Activated CD8-positive, alpha-beta T cell treated with anti-CD3 and anti-CD28 coated beads for 36 hours (primary cell): ENCODE measurements at regions not wholly inside any gene's neighbourhood (a gene's known extent, or its start where the extent isn't known, plus 50 kb on each side); places are given as distances from the start of the nearest gene placed in this dataset.

ENCODE experiments used
- ATAC-seq: fragments of 200-7000 bp; cut with Tn5 transposase; one replicate; pipeline ENCODE4 v1.10.0; 2021; ENCODE audit warnings: mild to moderate bottlenecking, moderate library complexity
- CTCF ChIA-PET: fragments of 350-600 bp; sonication (Branson Sonifier 250); formaldehyde crosslinking; loops from one replicate; lab custom pipeline; 2021; ENCODE audit warnings: antibody characterized with exemption; lab: Charles Lee
- POLR2A ChIA-PET: fragments of 350-600 bp; sonication (Branson Sonifier 250); formaldehyde crosslinking; loops from one replicate; lab custom pipeline; 2021; ENCODE audit warnings: antibody characterized with exemption; lab: Charles Lee
- DNase-seq: peaks from one replicate; pipeline ENCODE4 v3.0.0-alpha.2; 2020
- H3K27ac Mint-ChIP-seq: one replicate; pipeline ENCODE4 v1.8.0; 2021; ENCODE audit warnings: mild to moderate bottlenecking, mixed read lengths
- H3K27me3 Mint-ChIP-seq: one replicate; pipeline ENCODE4 v1.8.0; 2021; ENCODE audit warnings: mixed read lengths
- H3K36me3 Mint-ChIP-seq: one replicate; pipeline ENCODE4 v1.8.0; 2021; ENCODE audit warnings: low read depth, mixed read lengths
- H3K4me1 Mint-ChIP-seq: one replicate; pipeline ENCODE4 v1.8.0; 2021; ENCODE audit warnings: low read depth, mixed read lengths
- H3K4me3 Mint-ChIP-seq: one replicate; pipeline ENCODE4 v1.8.0; 2021; ENCODE audit warnings: mild to moderate bottlenecking, moderate library complexity, mixed read lengths
- H3K9me3 Mint-ChIP-seq: one replicate; pipeline ENCODE4 v1.8.0; 2021; ENCODE audit warnings: mixed read lengths
- CTCF ChIP-seq: fragments of 200-600 bp; IDR thresholded peaks from one replicate; pipeline ENCODE4 v1.8.0; 2022; ENCODE audit warnings: antibody characterized with exemption, mild to moderate bottlenecking
- intact Hi-C: fragments of 100-400 bp; cut with micrococcal nuclease; formaldehyde crosslinking; loops from one replicate; pipeline ENCODE4 v1.10.0; 2022

GRCh38 chr10:7101451-7101850 lies 309.4 kb downstream of the SFMBT2 start:
- POLR2A ChIA-PET = interaction anchor here (0.5 to 0.9 kb wide), 2 partner anchors 24 to 207 kb away, joined by 3 read pairs; no protein-coding TSS in a partner anchor
- CTCF ChIA-PET = interaction anchor here (1.0 to 1.9 kb wide), 4 partner anchors 21 to 183 kb away, joined by 3 to 6 read pairs (median 3); no protein-coding TSS in a partner anchor
- H3K4me3 Mint-ChIP-seq = no peak overlapping the region

GRCh38 chr10:7100032-7100702 lies 310.7 kb downstream of the SFMBT2 start:
- no peaks in the 10 kb centered on the region for H3K27me3 Mint-ChIP-seq
- intact Hi-C loops = no loop called here
- H3K4me1 Mint-ChIP-seq = no peaks in the 10 kb centered on the region
- ATAC-seq (no peak), DNase-seq (no peak)
- H3K9me3 Mint-ChIP-seq = no peaks in the 10 kb centered on the region
- ChIA-PET CTCF (no interaction called here), POLR2A (no interaction called here)
- H3K36me3 Mint-ChIP-seq = no peaks in the 10 kb centered on the region
- no peak overlapping the region for H3K4me3 Mint-ChIP-seq
- H3K27ac Mint-ChIP-seq = no peak overlapping the region
- TF ChIP-seq CTCF = no peak

More at GRCh38 chr10:7101451-7101850, 309.4 kb downstream of the SFMBT2 start:
- intact Hi-C loops = no loop called here
- no peaks in the 10 kb centered on the region for H3K27me3 Mint-ChIP-seq
- DNase-seq (no peak), ATAC-seq (no peak)
- H3K4me1 Mint-ChIP-seq = peaks cover 5% of the 10 kb centered on the region
- H3K27ac Mint-ChIP-seq = no peak overlapping the region
- H3K36me3 Mint-ChIP-seq = no peaks in the 10 kb centered on the region
- TF ChIP-seq CTCF = no peak
- H3K9me3 Mint-ChIP-seq = no peaks in the 10 kb centered on the region

GRCh38 chr10:7098160-7098762 lies 312.6 kb downstream of the SFMBT2 start:
- no peaks in the 10 kb centered on the region for H3K9me3 Mint-ChIP-seq
- CTCF ChIA-PET = no interaction called here

GRCh38 chr10:7094781-7095180 lies 316.1 kb downstream of the SFMBT2 start:
- H3K4me3 Mint-ChIP-seq = no peak overlapping the region
- TF ChIP-seq CTCF = no peak
- no peaks in the 10 kb centered on the region for H3K36me3 Mint-ChIP-seq
- intact Hi-C loops = no loop called here
- H3K27ac Mint-ChIP-seq = no peak overlapping the region
- no peaks in the 10 kb centered on the region for H3K9me3 Mint-ChIP-seq
- ATAC-seq (no peak), DNase-seq (no peak)
- H3K4me1 Mint-ChIP-seq = no peaks in the 10 kb centered on the region
- CTCF ChIA-PET = no interaction called here
- POLR2A ChIA-PET = no interaction called here
- no peaks in the 10 kb centered on the region for H3K27me3 Mint-ChIP-seq

More at GRCh38 chr10:7098160-7098762, 312.6 kb downstream of the SFMBT2 start:
- H3K27me3 Mint-ChIP-seq = no peaks in the 10 kb centered on the region
- intact Hi-C loops = no loop called here
- no peak overlapping the region for H3K27ac Mint-ChIP-seq
- no peak for ATAC-seq
- no peak for TF ChIP-seq CTCF
- H3K36me3 Mint-ChIP-seq = no peaks in the 10 kb centered on the region
- H3K4me3 Mint-ChIP-seq = no peak overlapping the region
- DNase-seq = no peak
- no peaks in the 10 kb centered on the region for H3K4me1 Mint-ChIP-seq
- POLR2A ChIA-PET = no interaction called here

- intact Hi-C loops = no loop called here
- H3K27me3 Mint-ChIP-seq = no peaks in the 10 kb centered on the region
- no peaks in the 10 kb centered on the region for H3K9me3 Mint-ChIP-seq
- CTCF ChIA-PET = interaction anchor here (1.0 to 1.8 kb wide), 2 partner anchors 11 to 28 kb away, joined by 3 to 7 read pairs; no protein-coding TSS in a partner anchor
- DNase-seq (no peak), ATAC-seq (no peak)
- no peak overlapping the region for H3K4me3 Mint-ChIP-seq
- H3K4me1 Mint-ChIP-seq = no peaks in the 10 kb centered on the region
- no peak overlapping the region for H3K27ac Mint-ChIP-seq
- H3K36me3 Mint-ChIP-seq = no peaks in the 10 kb centered on the region
- POLR2A ChIA-PET = interaction anchor here (0.7 kb wide), 1 partner anchor 130 kb away, joined by 3 read pairs; no protein-coding TSS in a partner anchor
- no peak for TF ChIP-seq CTCF
These were observed 317.5 kb downstream of the SFMBT2 start for GRCh38 chr10:7093368-7093767.
